ENCODE measurements at regions not wholly inside any gene's neighbourhood (a gene's known extent, or its start where the extent isn't known, plus 50 kb on each side); places are given as distances from the start of the nearest gene placed in this dataset.

DNA sequence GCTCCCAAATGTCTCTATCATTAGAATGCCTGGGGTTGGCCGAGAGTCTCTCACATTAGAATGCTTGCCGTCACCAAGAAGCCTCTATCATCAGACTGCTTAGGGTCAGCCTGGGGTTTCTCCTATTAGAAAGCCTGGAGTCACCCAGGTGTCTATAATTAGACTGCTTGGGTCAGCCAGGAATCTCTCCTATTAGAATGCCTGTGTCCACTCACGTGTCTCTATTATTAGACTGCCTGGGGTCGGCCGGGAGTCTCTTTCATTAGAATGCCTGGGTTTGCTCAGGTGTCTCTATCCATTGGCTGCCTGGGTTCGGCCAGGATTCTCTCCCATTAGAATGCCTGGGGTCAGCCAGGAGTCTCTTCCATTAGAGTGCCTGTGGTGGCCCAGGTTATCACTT lies 1453.1 kb downstream of the UQCRFS1 start:
- TF ChIP-seq KLF1 (tag by site-specific recombination; IDR thresholded peaks at IDR 0.05) (no peak), ZNF112 (tag by site-specific recombination; IDR thresholded peaks at IDR 0.05) (no peak), KLF7 (tag by site-specific recombination; IDR thresholded peaks at IDR 0.05; ENCODE audit: borderline replicate concordance) (no peak), ZFP3 (tag by site-specific recombination; IDR thresholded peaks at IDR 0.05; ENCODE audit: low read depth) (no peak), HOXC10 (CRISPR knock-in tag; IDR thresholded peaks at IDR 0.05) (no peak), ZNF626 (tag by site-specific recombination; IDR thresholded peaks at IDR 0.05) (no peak), ZNF571 (tag by site-specific recombination; IDR thresholded peaks at IDR 0.05) (no peak), ZBTB1 (tag by site-specific recombination; IDR thresholded peaks at IDR 0.05) (no peak), ZNF48 (tag by site-specific recombination; IDR thresholded peaks at IDR 0.05) (no peak), SETDB1 (IDR thresholded peaks at IDR 0.05; ENCODE audit: insufficient read length, low read length) (no peak), HOXA7 (CRISPR knock-in tag; IDR thresholded peaks at IDR 0.05; ENCODE audit: borderline replicate concordance) (no peak), ZEB2 (tag by site-specific recombination; IDR thresholded peaks at IDR 0.05) (no peak), GLIS1 (tag by site-specific recombination; IDR thresholded peaks at IDR 0.05) (no peak)
- TF ChIP-seq, protein P1, sequence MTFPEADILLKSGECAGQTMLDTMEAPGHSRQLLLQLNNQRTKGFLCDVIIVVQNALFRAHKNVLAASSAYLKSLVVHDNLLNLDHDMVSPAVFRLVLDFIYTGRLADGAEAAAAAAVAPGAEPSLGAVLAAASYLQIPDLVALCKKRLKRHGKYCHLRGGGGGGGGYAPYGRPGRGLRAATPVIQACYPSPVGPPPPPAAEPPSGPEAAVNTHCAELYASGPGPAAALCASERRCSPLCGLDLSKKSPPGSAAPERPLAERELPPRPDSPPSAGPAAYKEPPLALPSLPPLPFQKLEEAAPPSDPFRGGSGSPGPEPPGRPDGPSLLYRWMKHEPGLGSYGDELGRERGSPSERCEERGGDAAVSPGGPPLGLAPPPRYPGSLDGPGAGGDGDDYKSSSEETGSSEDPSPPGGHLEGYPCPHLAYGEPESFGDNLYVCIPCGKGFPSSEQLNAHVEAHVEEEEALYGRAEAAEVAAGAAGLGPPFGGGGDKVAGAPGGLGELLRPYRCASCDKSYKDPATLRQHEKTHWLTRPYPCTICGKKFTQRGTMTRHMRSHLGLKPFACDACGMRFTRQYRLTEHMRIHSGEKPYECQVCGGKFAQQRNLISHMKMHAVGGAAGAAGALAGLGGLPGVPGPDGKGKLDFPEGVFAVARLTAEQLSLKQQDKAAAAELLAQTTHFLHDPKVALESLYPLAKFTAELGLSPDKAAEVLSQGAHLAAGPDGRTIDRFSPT (tag by site-specific recombination; IDR thresholded peaks at IDR 0.05): no peak
- TF ChIP-seq, protein P2, sequence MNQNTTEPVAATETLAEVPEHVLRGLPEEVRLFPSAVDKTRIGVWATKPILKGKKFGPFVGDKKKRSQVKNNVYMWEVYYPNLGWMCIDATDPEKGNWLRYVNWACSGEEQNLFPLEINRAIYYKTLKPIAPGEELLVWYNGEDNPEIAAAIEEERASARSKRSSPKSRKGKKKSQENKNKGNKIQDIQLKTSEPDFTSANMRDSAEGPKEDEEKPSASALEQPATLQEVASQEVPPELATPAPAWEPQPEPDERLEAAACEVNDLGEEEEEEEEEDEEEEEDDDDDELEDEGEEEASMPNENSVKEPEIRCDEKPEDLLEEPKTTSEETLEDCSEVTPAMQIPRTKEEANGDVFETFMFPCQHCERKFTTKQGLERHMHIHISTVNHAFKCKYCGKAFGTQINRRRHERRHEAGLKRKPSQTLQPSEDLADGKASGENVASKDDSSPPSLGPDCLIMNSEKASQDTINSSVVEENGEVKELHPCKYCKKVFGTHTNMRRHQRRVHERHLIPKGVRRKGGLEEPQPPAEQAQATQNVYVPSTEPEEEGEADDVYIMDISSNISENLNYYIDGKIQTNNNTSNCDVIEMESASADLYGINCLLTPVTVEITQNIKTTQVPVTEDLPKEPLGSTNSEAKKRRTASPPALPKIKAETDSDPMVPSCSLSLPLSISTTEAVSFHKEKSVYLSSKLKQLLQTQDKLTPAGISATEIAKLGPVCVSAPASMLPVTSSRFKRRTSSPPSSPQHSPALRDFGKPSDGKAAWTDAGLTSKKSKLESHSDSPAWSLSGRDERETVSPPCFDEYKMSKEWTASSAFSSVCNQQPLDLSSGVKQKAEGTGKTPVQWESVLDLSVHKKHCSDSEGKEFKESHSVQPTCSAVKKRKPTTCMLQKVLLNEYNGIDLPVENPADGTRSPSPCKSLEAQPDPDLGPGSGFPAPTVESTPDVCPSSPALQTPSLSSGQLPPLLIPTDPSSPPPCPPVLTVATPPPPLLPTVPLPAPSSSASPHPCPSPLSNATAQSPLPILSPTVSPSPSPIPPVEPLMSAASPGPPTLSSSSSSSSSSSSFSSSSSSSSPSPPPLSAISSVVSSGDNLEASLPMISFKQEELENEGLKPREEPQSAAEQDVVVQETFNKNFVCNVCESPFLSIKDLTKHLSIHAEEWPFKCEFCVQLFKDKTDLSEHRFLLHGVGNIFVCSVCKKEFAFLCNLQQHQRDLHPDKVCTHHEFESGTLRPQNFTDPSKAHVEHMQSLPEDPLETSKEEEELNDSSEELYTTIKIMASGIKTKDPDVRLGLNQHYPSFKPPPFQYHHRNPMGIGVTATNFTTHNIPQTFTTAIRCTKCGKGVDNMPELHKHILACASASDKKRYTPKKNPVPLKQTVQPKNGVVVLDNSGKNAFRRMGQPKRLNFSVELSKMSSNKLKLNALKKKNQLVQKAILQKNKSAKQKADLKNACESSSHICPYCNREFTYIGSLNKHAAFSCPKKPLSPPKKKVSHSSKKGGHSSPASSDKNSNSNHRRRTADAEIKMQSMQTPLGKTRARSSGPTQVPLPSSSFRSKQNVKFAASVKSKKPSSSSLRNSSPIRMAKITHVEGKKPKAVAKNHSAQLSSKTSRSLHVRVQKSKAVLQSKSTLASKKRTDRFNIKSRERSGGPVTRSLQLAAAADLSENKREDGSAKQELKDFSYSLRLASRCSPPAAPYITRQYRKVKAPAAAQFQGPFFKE (tag by site-specific recombination; IDR thresholded peaks at IDR 0.05; ENCODE audit: borderline replicate concordance): no peak
- TF ChIP-seq, protein P3, sequence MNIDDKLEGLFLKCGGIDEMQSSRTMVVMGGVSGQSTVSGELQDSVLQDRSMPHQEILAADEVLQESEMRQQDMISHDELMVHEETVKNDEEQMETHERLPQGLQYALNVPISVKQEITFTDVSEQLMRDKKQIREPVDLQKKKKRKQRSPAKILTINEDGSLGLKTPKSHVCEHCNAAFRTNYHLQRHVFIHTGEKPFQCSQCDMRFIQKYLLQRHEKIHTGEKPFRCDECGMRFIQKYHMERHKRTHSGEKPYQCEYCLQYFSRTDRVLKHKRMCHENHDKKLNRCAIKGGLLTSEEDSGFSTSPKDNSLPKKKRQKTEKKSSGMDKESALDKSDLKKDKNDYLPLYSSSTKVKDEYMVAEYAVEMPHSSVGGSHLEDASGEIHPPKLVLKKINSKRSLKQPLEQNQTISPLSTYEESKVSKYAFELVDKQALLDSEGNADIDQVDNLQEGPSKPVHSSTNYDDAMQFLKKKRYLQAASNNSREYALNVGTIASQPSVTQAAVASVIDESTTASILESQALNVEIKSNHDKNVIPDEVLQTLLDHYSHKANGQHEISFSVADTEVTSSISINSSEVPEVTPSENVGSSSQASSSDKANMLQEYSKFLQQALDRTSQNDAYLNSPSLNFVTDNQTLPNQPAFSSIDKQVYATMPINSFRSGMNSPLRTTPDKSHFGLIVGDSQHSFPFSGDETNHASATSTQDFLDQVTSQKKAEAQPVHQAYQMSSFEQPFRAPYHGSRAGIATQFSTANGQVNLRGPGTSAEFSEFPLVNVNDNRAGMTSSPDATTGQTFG (tag by site-specific recombination; IDR thresholded peaks at IDR 0.05; ENCODE audit: borderline replicate concordance): no peak
- Histone ChIP-seq H3K4me3 (ENCODE audit: low read depth, low read length) (no peak overlapping the region), H3K9me3 (ENCODE audit: control insufficient read depth, insufficient read depth, low read depth, low read length) (peaks cover 3% of the 10 kb centered on the region), H3K4me1 (ENCODE audit: control insufficient read depth, insufficient read depth, low read length) (no peaks in the 10 kb centered on the region), H3K36me3 (ENCODE audit: control insufficient read depth in 2 of 2, insufficient read depth in 1 of 2, low read length in 2 of 2) (no peaks in the 10 kb centered on the region), H3K27ac (ENCODE audit: extremely low read depth, low read depth, low read length) (no peak overlapping the region)
- ChIA-PET CTCF (no interaction called here), POLR2A (no interaction called here)
